B cell (primary cell): ENCODE measurements at regions not wholly inside any gene's neighbourhood (a gene's known extent, or its start where the extent isn't known, plus 50 kb on each side); places are given as distances from the start of the nearest gene placed in this dataset.

Experiments used
- CTCF ChIP-seq: fragments of 200-600 bp; IDR thresholded peaks from one replicate; pipeline ENCODE4 v1.8.0; 2022; ENCODE audit warnings: antibody characterized with exemption, mild to moderate bottlenecking
- EZH2 ChIP-seq: IDR thresholded peaks from 2 replicates; pipeline ENCODE4 v1.6.1; 2012; ENCODE audit warnings: borderline replicate concordance, low read depth, mild to moderate bottlenecking, moderate library complexity, low read length; ENCODE audit not compliant: insufficient read depth, poor library complexity, severe bottlenecking

DNA sequence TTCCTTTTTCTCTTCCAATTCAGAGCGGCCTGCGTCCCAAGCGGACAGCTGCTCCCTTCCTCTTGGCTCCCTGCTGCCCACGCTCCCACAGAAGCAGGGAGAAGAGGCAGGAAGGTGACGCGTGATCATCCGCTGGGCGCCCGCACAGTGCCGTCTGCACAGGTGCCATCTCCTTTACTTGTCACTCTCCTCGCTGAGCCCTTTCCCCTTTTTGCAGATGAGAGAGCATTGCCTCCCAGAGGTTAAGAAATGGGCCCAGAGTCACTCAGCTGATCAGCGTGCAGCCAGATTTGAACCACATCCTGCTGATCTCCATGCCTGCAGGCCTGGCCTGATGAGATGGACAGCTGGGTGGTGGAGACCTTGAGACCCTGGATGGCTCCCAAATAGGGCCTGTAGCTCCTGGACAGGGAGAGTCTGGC, 299.8 kb downstream of the SEC14L1 start:
- no peak for TF ChIP-seq EZH2
- TF ChIP-seq CTCF: no peak
